ENCODE measurements at regions not wholly inside any gene's neighbourhood (a gene's known extent, or its start where the extent isn't known, plus 50 kb on each side); places are given as distances from the start of the nearest gene placed in this dataset.
"Not testable (repeated sequence)": the region's sequence is repeated elsewhere in the genome, so short reads cannot be mapped to it uniquely, and the experiment has no call there.

- DNase-seq = no peak
Measured at GRCh38 chr5:86981898-86982297, 285.8 kb upstream of the RASA1 start.

GRCh38 chr5:86983208-86983607 is 284.5 kb upstream of the RASA1 start:
- DNase-seq = no peak

- no peak for DNase-seq
Measured at GRCh38 chr5:86986837-86987236, 280.8 kb upstream of the RASA1 start.

- DNase-seq = no peak
Measured at GRCh38 chr5:86997516-86997915, 270.2 kb upstream of the RASA1 start.

- no peak for DNase-seq
Measured at GRCh38 chr5:86999951-87000350, 267.7 kb upstream of the RASA1 start.

- no peak for DNase-seq
Measured at GRCh38 chr5:87002485-87002884, 265.2 kb upstream of the RASA1 start.

GRCh38 chr5:87004101-87004500 is 263.6 kb upstream of the RASA1 start:
- no peak for DNase-seq

GRCh38 chr5:87007737-87008136 is 259.9 kb upstream of the RASA1 start:
- DNase-seq = no peak

GRCh38 chr5:87008751-87009560 is 258.7 kb upstream of the RASA1 start:
- no peak for DNase-seq

GRCh38 chr5:87010736-87011135 is 256.9 kb upstream of the RASA1 start:
- no peak for DNase-seq

- no peak for DNase-seq
Measured at GRCh38 chr5:87015901-87016300, 251.8 kb upstream of the RASA1 start.

GRCh38 chr5:87020099-87020934 is 247.4 kb upstream of the RASA1 start:
- DNase-seq = no peak

- DNase-seq = no peak
Measured at GRCh38 chr5:87022415-87022814, 245.3 kb upstream of the RASA1 start.

GRCh38 chr5:87027570-87027969 is 240.1 kb upstream of the RASA1 start:
- no peak for DNase-seq

- no peak for DNase-seq
Measured at GRCh38 chr5:87029951-87030350, 237.7 kb upstream of the RASA1 start.

GRCh38 chr5:87030699-87031098 is 237.0 kb upstream of the RASA1 start:
- DNase-seq = no peak

- DNase-seq = no peak
Measured at GRCh38 chr5:87034557-87034956, 233.1 kb upstream of the RASA1 start.

- DNase-seq = no peak
Measured at GRCh38 chr5:87042554-87042953, 225.1 kb upstream of the RASA1 start.

- no peak for DNase-seq
Measured at GRCh38 chr5:87048156-87048555, 219.5 kb upstream of the RASA1 start.

- DNase-seq = not testable (repeated sequence)
Measured at GRCh38 chr5:87049012-87049411, 218.7 kb upstream of the RASA1 start.

- no peak for DNase-seq
Measured at GRCh38 chr5:87051502-87052113, 216.1 kb upstream of the RASA1 start.

- no peak for DNase-seq
Measured at GRCh38 chr5:87053146-87053545, 214.5 kb upstream of the RASA1 start.

GRCh38 chr5:87054821-87055220 is 212.9 kb upstream of the RASA1 start:
- DNase-seq = no peak

- DNase-seq = no peak
Measured at GRCh38 chr5:87061046-87061445, 206.6 kb upstream of the RASA1 start.
